Kidney epithelial cell (primary cell): ENCODE measurements at regions not wholly inside any gene's neighbourhood (a gene's known extent, or its start where the extent isn't known, plus 50 kb on each side); places are given as distances from the start of the nearest gene placed in this dataset.

Source experiments
- DNase-seq: peaks from one replicate; pipeline ENCODE4 v3.0.0-alpha.2; 2010; ENCODE audit warnings: low read depth
- H3K27me3 ChIP-seq: 2 replicates; pipeline ENCODE4 v1.6.0; 2011; ENCODE audit warnings: low read length; ENCODE audit not compliant: control insufficient read depth, insufficient read depth
- H3K36me3 ChIP-seq: 2 replicates; pipeline ENCODE4 v1.5.1; 2011; ENCODE audit warnings: low read length; ENCODE audit not compliant: control insufficient read depth, insufficient read depth
- H3K4me3 ChIP-seq: 2 replicates; pipeline ENCODE4 v1.5.1; 2011; ENCODE audit warnings: low read depth, mild to moderate bottlenecking, control low read depth, low read length
- CTCF ChIP-seq: IDR thresholded peaks from 2 replicates; pipeline ENCODE4 v1.5.1; 2011; ENCODE audit warnings: mild to moderate bottlenecking, moderate library complexity, low read length, control low read depth, inconsistent platforms; ENCODE audit not compliant: insufficient read depth, poor library complexity, severe bottlenecking

GRCh38 chr5:174309131-174309795, 263.8 kb downstream of the NSG2 start:
- H3K4me3 ChIP-seq = no peak overlapping the region
- H3K36me3 ChIP-seq = no peaks in the 10 kb centered on the region
- no peak for TF ChIP-seq CTCF
- no peak for DNase-seq
- peaks cover 20% of the 10 kb centered on the region for H3K27me3 ChIP-seq

DNA sequence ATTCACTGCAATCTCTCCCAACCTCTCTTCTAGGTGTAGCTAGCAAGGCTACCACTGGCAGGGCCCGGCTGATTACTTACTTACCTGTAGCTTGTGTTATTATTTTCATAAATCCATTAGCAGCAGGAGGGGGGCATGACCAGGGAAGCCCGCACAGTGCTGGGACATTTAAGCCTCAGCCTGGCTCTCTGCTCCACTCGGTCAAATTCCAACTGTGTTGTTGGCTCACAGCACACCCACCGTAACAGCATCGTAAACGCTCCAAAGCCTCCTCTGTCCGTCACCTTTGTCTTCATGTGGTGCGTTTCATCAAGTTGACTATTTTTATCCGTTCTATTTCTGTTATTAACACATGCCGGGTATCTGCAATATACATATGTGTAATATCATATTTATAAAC, 264.7 kb downstream of the NSG2 start:
- no peaks in the 10 kb centered on the region for H3K36me3 ChIP-seq
- no peak overlapping the region for H3K4me3 ChIP-seq
- DNase-seq = no peak
- TF ChIP-seq CTCF = no peak
- peaks cover 21% of the 10 kb centered on the region for H3K27me3 ChIP-seq

- no peak for TF ChIP-seq CTCF
- H3K36me3 ChIP-seq = no peaks in the 10 kb centered on the region
- peaks cover 23% of the 10 kb centered on the region for H3K27me3 ChIP-seq
- no peak overlapping the region for H3K4me3 ChIP-seq
- DNase-seq = no peak
These were observed 265.2 kb downstream of the NSG2 start for GRCh38 chr5:174310706-174311105.

GRCh38 chr5:174311121-174311520, 265.6 kb downstream of the NSG2 start:
- no peaks in the 10 kb centered on the region for H3K36me3 ChIP-seq
- H3K27me3 ChIP-seq = peaks cover 23% of the 10 kb centered on the region
- H3K4me3 ChIP-seq = no peak overlapping the region
- no peak for TF ChIP-seq CTCF
- no peak for DNase-seq

DNA sequence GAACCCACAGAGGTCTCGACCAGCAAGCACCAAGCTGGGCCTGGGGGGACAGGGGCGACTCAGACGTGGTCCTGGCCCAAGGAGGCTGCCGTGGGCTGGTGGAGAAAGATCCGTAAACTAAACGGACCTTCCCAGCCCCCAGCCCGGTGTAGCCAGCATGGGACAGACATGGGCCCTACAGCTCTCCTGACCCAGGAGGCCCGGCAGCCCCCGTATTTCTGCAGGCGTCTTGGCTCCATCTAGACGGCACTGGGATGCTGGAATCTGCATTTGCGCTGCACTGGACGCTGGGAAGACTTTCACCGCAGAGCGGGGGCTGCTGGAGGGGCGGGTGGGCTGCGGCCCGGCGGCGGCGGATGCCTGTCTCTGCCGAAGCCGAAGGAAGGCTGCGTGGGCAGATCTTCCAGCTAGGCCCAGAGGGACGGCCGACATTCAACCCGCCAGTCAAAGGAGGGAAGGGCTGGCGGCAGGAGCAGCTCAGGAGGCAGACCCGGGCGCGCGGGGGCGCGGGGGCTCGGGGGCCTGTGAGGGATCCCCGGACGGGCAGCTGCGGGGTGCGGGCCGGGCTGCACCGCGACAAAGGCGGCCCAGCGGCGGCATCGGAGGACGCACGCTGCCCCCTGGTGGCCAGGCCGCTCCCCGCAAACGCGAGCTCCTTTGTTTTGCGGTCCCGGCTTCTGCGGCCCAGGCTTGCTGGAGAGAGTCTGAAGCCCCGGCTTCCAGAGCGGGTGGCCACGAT, 266.2 kb downstream of the NSG2 start:
- DNase-seq = no peak
- peak overlapping the region; percentile 33 for H3K4me3 ChIP-seq
- TF ChIP-seq CTCF = peak; percentile 70
- no peaks in the 10 kb centered on the region for H3K36me3 ChIP-seq
- peaks cover 23% of the 10 kb centered on the region for H3K27me3 ChIP-seq
